ENCODE measurements at regions not wholly inside any gene's neighbourhood (a gene's known extent, or its start where the extent isn't known, plus 50 kb on each side); places are given as distances from the start of the nearest gene placed in this dataset.

- Histone ChIP-seq H3K4me3 (IDR thresholded peaks at IDR 0.05; ENCODE audit: insufficient read depth, low read depth, low read length) (no peak overlapping the region), H3K4me1 (ENCODE audit: low read depth, poor library complexity, severe bottlenecking) (no peaks in the 10 kb centered on the region), H3K4me2 (no peak overlapping the region), H3K79me2 (ENCODE audit: insufficient read depth, low read depth) (no peaks in the 10 kb centered on the region), H4K20me1 (ENCODE audit: insufficient read depth) (no peaks in the 10 kb centered on the region), H3K36me3 (ENCODE audit: insufficient read depth) (no peaks in the 10 kb centered on the region), H3K27me3 (ENCODE audit: insufficient read depth, low read depth) (no peaks in the 10 kb centered on the region), H3K27ac (no peak overlapping the region), H3K9ac (no peak overlapping the region), H2AFZ (ENCODE audit: low read depth) (no peak overlapping the region)
- TF ChIP-seq CTCF (conservative IDR thresholded peaks at IDR 0.05; ENCODE audit: low read depth, low read length), result no peak
These were observed 379.9 kb upstream of the DCN start for GRCh38 chr12:91562476-91562875.

- Histone ChIP-seq H3K36me3 (ENCODE audit: insufficient read depth) (no peaks in the 10 kb centered on the region), H3K79me2 (ENCODE audit: insufficient read depth, low read depth) (no peaks in the 10 kb centered on the region), H4K20me1 (ENCODE audit: insufficient read depth) (no peaks in the 10 kb centered on the region), H3K9ac (no peak overlapping the region), H3K4me1 (ENCODE audit: low read depth, poor library complexity, severe bottlenecking) (no peaks in the 10 kb centered on the region), H3K4me2 (no peak overlapping the region), H3K4me3 (IDR thresholded peaks at IDR 0.05; ENCODE audit: insufficient read depth, low read depth, low read length) (no peak overlapping the region), H2AFZ (ENCODE audit: low read depth) (no peak overlapping the region), H3K27me3 (ENCODE audit: insufficient read depth, low read depth) (no peaks in the 10 kb centered on the region), H3K27ac (no peak overlapping the region)
- TF ChIP-seq CTCF (conservative IDR thresholded peaks at IDR 0.05; ENCODE audit: low read depth, low read length), result no peak
These were observed 379.3 kb upstream of the DCN start for GRCh38 chr12:91561958-91562325.

GRCh38 chr12:91561301-91561957 is 378.8 kb upstream of the DCN start:
- TF ChIP-seq CTCF (conservative IDR thresholded peaks at IDR 0.05; ENCODE audit: low read depth, low read length), result no peak
- no peak overlapping the region for H3K4me2 ChIP-seq
- H3K36me3 ChIP-seq (ENCODE audit: insufficient read depth), result no peaks in the 10 kb centered on the region
- no peaks in the 10 kb centered on the region for H4K20me1 ChIP-seq (ENCODE audit: insufficient read depth)
- H3K79me2 ChIP-seq (ENCODE audit: insufficient read depth, low read depth), result no peaks in the 10 kb centered on the region
- H3K4me1 ChIP-seq (ENCODE audit: low read depth, poor library complexity, severe bottlenecking), result no peaks in the 10 kb centered on the region
- H2AFZ ChIP-seq (ENCODE audit: low read depth), result no peak overlapping the region
- no peak overlapping the region for H3K9ac ChIP-seq
- H3K27ac ChIP-seq, result no peak overlapping the region
- no peak overlapping the region for H3K4me3 ChIP-seq (IDR thresholded peaks at IDR 0.05; ENCODE audit: insufficient read depth, low read depth, low read length)
- H3K27me3 ChIP-seq (ENCODE audit: insufficient read depth, low read depth), result no peaks in the 10 kb centered on the region

- H2AFZ ChIP-seq (ENCODE audit: low read depth), result no peak overlapping the region
- no peak for TF ChIP-seq CTCF (conservative IDR thresholded peaks at IDR 0.05; ENCODE audit: low read depth, low read length)
- H3K79me2 ChIP-seq (ENCODE audit: insufficient read depth, low read depth), result no peaks in the 10 kb centered on the region
- no peak overlapping the region for H3K27ac ChIP-seq
- H3K36me3 ChIP-seq (ENCODE audit: insufficient read depth), result no peaks in the 10 kb centered on the region
- no peak overlapping the region for H3K4me3 ChIP-seq (IDR thresholded peaks at IDR 0.05; ENCODE audit: insufficient read depth, low read depth, low read length)
- H3K9ac ChIP-seq, result no peak overlapping the region
- H3K4me1 ChIP-seq (ENCODE audit: low read depth, poor library complexity, severe bottlenecking), result no peaks in the 10 kb centered on the region
- no peaks in the 10 kb centered on the region for H3K27me3 ChIP-seq (ENCODE audit: insufficient read depth, low read depth)
- H3K4me2 ChIP-seq, result no peak overlapping the region
- no peaks in the 10 kb centered on the region for H4K20me1 ChIP-seq (ENCODE audit: insufficient read depth)
These were observed 374.3 kb upstream of the DCN start for GRCh38 chr12:91556909-91557308.

All from KMS-11 (cell line).